IMR-90 (cell line): ENCODE measurements at regions not wholly inside any gene's neighbourhood (a gene's known extent, or its start where the extent isn't known, plus 50 kb on each side); places are given as distances from the start of the nearest gene placed in this dataset.
A peak's percentile ranks its signal among the peaks of the same experiment; 100 is the strongest.

Experiments used
- ATAC-seq: fragments of 200-7000 bp; cut with Tn5 transposase; 2 replicates; pipeline ENCODE4 v1.9.1; 2020; ENCODE audit warnings: low read depth, mild to moderate bottlenecking, moderate library complexity
- BruUV-seq: library from RNA; stranded (reverse); fragments of 400-500 nt; replicated peaks from 2 replicates; lab custom pipeline; 2021; lab: Mats Ljungman, UMichigan
- CTCF ChIA-PET: fragments of 300-600 bp; formaldehyde crosslinking; extraction: SDS; loops from one replicate; lab custom pipeline; 2021; ENCODE audit warnings: antibody characterized with exemption; lab: Yijun Ruan, JAX
- POLR2A ChIA-PET: fragments of 300-600 bp; sonication (Branson Sonifier 250); formaldehyde crosslinking; loops from one replicate; lab custom pipeline; 2022; ENCODE audit warnings: antibody characterized with exemption; ENCODE audit not compliant: unreplicated experiment; lab: Charles Lee
- DNase-seq: peaks from one replicate; pipeline ENCODE4 v3.0.0; 2013
- H2AFZ ChIP-seq: replicated peaks from 2 replicates; pipeline ENCODE3; 2013; ENCODE audit warnings: low read length, mild to moderate bottlenecking; ENCODE audit not compliant: poor library complexity
- H2AK5ac ChIP-seq: 2 replicates; pipeline ENCODE4 v1.6.1; 2013; ENCODE audit warnings: low read depth, low read length, inconsistent platforms
- H2AK9ac ChIP-seq: replicated peaks from 2 replicates; pipeline ENCODE3; 2013; ENCODE audit warnings: mild to moderate bottlenecking, low read depth, low read length, moderate library complexity; ENCODE audit not compliant: poor library complexity
- H2BK120ac ChIP-seq: 2 replicates; pipeline ENCODE4 v1.6.1; 2013; ENCODE audit warnings: low read depth, low read length, inconsistent platforms
- H2BK15ac ChIP-seq: 3 replicates; pipeline ENCODE4 v1.6.1; 2013; ENCODE audit warnings: low read depth, low read length, inconsistent platforms
- H2BK20ac ChIP-seq: 2 replicates; pipeline ENCODE4 v1.6.1; 2013; ENCODE audit warnings: low read depth, mild to moderate bottlenecking, inconsistent platforms, low read length, moderate library complexity
- H2BK5ac ChIP-seq: 2 replicates; pipeline ENCODE4 v1.6.1; 2013; ENCODE audit warnings: mild to moderate bottlenecking, low read depth, low read length, inconsistent platforms; ENCODE audit not compliant: poor library complexity, severe bottlenecking
- H3K14ac ChIP-seq: replicated peaks from 2 replicates; pipeline ENCODE4 v1.6.1; 2013; ENCODE audit warnings: low read depth, low read length, inconsistent platforms
- H3K18ac ChIP-seq: 2 replicates; pipeline ENCODE4 v1.6.1; 2013; ENCODE audit warnings: low read depth, low read length, control low read depth
- H3K23ac ChIP-seq: 2 replicates; pipeline ENCODE4 v1.6.1; 2013; ENCODE audit warnings: low read depth, low read length, inconsistent platforms
- H3K27ac ChIP-seq: 2 replicates; pipeline ENCODE4 v1.5.1; 2013; ENCODE audit warnings: mild to moderate bottlenecking, control low read depth, low read length; ENCODE audit not compliant: insufficient read depth
- H3K27me3 ChIP-seq: 2 replicates; pipeline ENCODE4 v1.6.1; 2013; ENCODE audit warnings: low read length; ENCODE audit not compliant: control insufficient read depth, insufficient read depth
- H3K36me3 ChIP-seq: 2 replicates; pipeline ENCODE4 v1.6.1; 2013; ENCODE audit warnings: low read length, mixed read lengths; ENCODE audit not compliant: control insufficient read depth, insufficient read depth
- H3K4ac ChIP-seq: 2 replicates; pipeline ENCODE4 v1.6.1; 2013; ENCODE audit warnings: low read depth, low read length, inconsistent platforms
- H3K4me1 ChIP-seq: 2 replicates; pipeline ENCODE4 v1.6.1; 2013; ENCODE audit warnings: low read length, mixed read lengths; ENCODE audit not compliant: control insufficient read depth, insufficient read depth
- H3K4me2 ChIP-seq: 2 replicates; pipeline ENCODE4 v1.6.1; 2013; ENCODE audit warnings: low read depth, mild to moderate bottlenecking, control low read depth, low read length, moderate library complexity
- H3K4me3 ChIP-seq: 2 replicates; pipeline ENCODE4 v1.5.1; 2013; ENCODE audit warnings: low read depth, mild to moderate bottlenecking, control low read depth, low read length, moderate library complexity; ENCODE audit not compliant: insufficient read depth
- H3K56ac ChIP-seq: 2 replicates; pipeline ENCODE4 v1.6.1; 2013; ENCODE audit warnings: low read length, inconsistent platforms; ENCODE audit not compliant: insufficient read depth; ENCODE audit errors: extremely low read depth
- H3K79me1 ChIP-seq, 2 experiments: 2 replicates each; pipeline ENCODE4 v1.6.1; 2013; ENCODE audit warnings: low read length in 2 of 2, inconsistent platforms in 1 of 2, low read depth in 1 of 2
- H3K9ac ChIP-seq: 2 replicates; pipeline ENCODE4 v1.6.1; 2013; ENCODE audit warnings: low read depth, low read length, control low read depth
- H3K9me1 ChIP-seq: 2 replicates; pipeline ENCODE4 v1.6.1; 2013; ENCODE audit warnings: low read length, inconsistent platforms; ENCODE audit not compliant: insufficient read depth
- H3K9me3 ChIP-seq: 2 replicates; pipeline ENCODE4 v1.6.1; 2013; ENCODE audit warnings: low read length; ENCODE audit not compliant: control insufficient read depth, insufficient read depth
- H4K20me1 ChIP-seq: 2 replicates; pipeline ENCODE4 v1.6.1; 2013; ENCODE audit warnings: low read length, inconsistent platforms; ENCODE audit not compliant: insufficient read depth
- H4K5ac ChIP-seq: 2 replicates; pipeline ENCODE4 v1.6.1; 2013; ENCODE audit warnings: mild to moderate bottlenecking, low read depth, low read length, control low read depth
- H4K8ac ChIP-seq, 2 experiments: 2 replicates each; pipeline ENCODE4 v1.6.1; 2013; ENCODE audit warnings: low read depth in 2 of 2, low read length in 2 of 2, control low read depth in 1 of 2, inconsistent platforms in 1 of 2
- H4K91ac ChIP-seq: 2 replicates; pipeline ENCODE4 v1.6.1; 2013; ENCODE audit warnings: low read depth, low read length, inconsistent platforms; ENCODE audit not compliant: insufficient read depth
- CHD1 ChIP-seq: IDR thresholded peaks from 2 replicates; pipeline ENCODE4 v1.6.1; 2012; ENCODE audit warnings: low read depth, low read length, improper control_type of control experiment
- MAFK ChIP-seq: IDR thresholded peaks from 2 replicates; pipeline ENCODE4 v1.6.1; 2012; ENCODE audit warnings: low read depth, low read length, improper control_type of control experiment
- MXI1 ChIP-seq: IDR thresholded peaks from 2 replicates; pipeline ENCODE4 v1.6.1; 2012; ENCODE audit warnings: low read depth, mild to moderate bottlenecking, low read length, moderate library complexity, borderline replicate concordance
- NFE2L2 ChIP-seq: fragments of 150-350 bp; IDR thresholded peaks from 2 replicates; pipeline ENCODE4 v1.6.1; 2016; ENCODE audit warnings: low read depth, mild to moderate bottlenecking, low read length
- RFX5 ChIP-seq: IDR thresholded peaks from 2 replicates; pipeline ENCODE4 v1.8.0; 2012; ENCODE audit warnings: low read depth, mild to moderate bottlenecking, low read length, moderate library complexity
- whole genome bisulfite sequencing, 2 experiments: methylation state at CpG; one replicate each; pipeline versions ENCODE4 v1.1.5 to v1.1.7; 2013; ENCODE audit warnings: missing lambda C conversion rate in 2 of 2; ENCODE audit not compliant: insufficient read length in 1 of 2; ENCODE audit errors: extremely low coverage in 2 of 2; 5-methylcytosine and 5-hydroxymethylcytosine counted together
- dilution Hi-C: fragments of 300-500 bp; cut with HindIII; formaldehyde crosslinking; loops from one replicate; pipeline ENCODE4 v1.14.3; 2018; ENCODE audit warnings: low sequenced_read_pairs; ENCODE audit not compliant: unreplicated experiment
- in situ Hi-C: fragments of 300-500 bp; cut with MboI; formaldehyde crosslinking; loops from 3 replicates; pipeline ENCODE4 v1.14.3; 2019; ENCODE audit warnings: low sequenced_read_pairs, inconsistent platforms, mixed read lengths
- intact Hi-C: fragments of 100-400 bp; cut with micrococcal nuclease; formaldehyde crosslinking; loops from 2 replicates; pipeline ENCODE4 v1.10.0; 2022
- TF ChIP-seq, protein P1 (sequence below): fragments of 150-350 bp; IDR thresholded peaks from 2 replicates; pipeline ENCODE4 v1.6.1; 2016; ENCODE audit warnings: low read depth, mild to moderate bottlenecking, low read length, moderate library complexity, borderline replicate concordance
- TF ChIP-seq, protein P2 (sequence below): fragments of 150-350 bp; IDR thresholded peaks from 2 replicates; pipeline ENCODE4 v1.6.1; 2017; ENCODE audit warnings: mild to moderate bottlenecking, antibody characterized with exemption, low read length, low read depth

DNA sequence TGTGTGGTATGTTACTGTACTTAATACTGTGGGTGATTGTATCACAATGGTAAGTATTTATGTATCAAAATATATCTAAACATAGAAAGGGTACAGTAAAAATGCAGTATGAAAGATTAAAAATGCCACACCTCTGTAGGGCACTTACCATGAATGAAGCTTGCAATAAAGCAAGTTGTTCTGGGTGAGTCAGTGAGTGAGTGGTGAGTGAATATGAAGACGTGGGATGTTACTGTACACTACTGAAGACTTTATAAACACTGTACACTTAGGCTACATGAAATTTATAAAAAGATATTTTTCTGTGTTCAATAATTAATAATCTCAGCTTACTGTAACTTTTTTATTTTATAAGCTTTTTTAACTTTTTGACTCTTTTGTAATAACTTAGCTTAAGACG is 1162.4 kb upstream of the NRXN1 start:
- no peak overlapping the region for H3K4me3 ChIP-seq
- WGBS, 2 experiments, result no CpG with 5 or more reads among the region's 2 CpGs
- H2AFZ ChIP-seq, result no peak overlapping the region
- no peak overlapping the region for H2AK5ac ChIP-seq
- no peak overlapping the region for H3K18ac ChIP-seq
- in situ Hi-C loops (no loop called here), dilution Hi-C loops (no loop called here), intact Hi-C loops (no loop called here)
- no peaks in the 10 kb centered on the region for H3K9me3 ChIP-seq
- no TSS peak for BruUV-seq
- H4K8ac ChIP-seq, result no peak overlapping the region
- no peak overlapping the region for H2BK20ac ChIP-seq
- H3K27me3 ChIP-seq, result no peaks in the 10 kb centered on the region
- no peak overlapping the region for H3K4ac ChIP-seq
- ATAC-seq (peak; percentile 80; the same call in 1 of the 2 replicates), DNase-seq (peak; percentile 54)
- no peaks in the 10 kb centered on the region for H3K79me1 ChIP-seq
- no peak overlapping the region for H4K91ac ChIP-seq
- H2BK120ac ChIP-seq, result no peak overlapping the region
- no peak overlapping the region for H3K56ac ChIP-seq
- H2AK9ac ChIP-seq, result no peak overlapping the region
- no peak overlapping the region for H2BK15ac ChIP-seq
- H3K14ac ChIP-seq, result no peak overlapping the region
- no peak overlapping the region for H2BK5ac ChIP-seq
- no peak overlapping the region for H3K27ac ChIP-seq
- H3K23ac ChIP-seq, result no peak overlapping the region
- no peaks in the 10 kb centered on the region for H3K9me1 ChIP-seq
- ChIA-PET POLR2A (interaction anchor here (0.5 kb wide), 1 partner anchor 120 kb away, joined by 6 read pairs; no protein-coding TSS in a partner anchor), CTCF (no interaction called here)
- H3K9ac ChIP-seq, result no peak overlapping the region
- H4K20me1 ChIP-seq, result no peaks in the 10 kb centered on the region
- no peaks in the 10 kb centered on the region for H3K36me3 ChIP-seq
- TF ChIP-seq MAFK (no peak), CHD1 (no peak), RFX5 (no peak), MXI1 (no peak), NFE2L2 (no peak)
- TF ChIP-seq, protein P1, sequence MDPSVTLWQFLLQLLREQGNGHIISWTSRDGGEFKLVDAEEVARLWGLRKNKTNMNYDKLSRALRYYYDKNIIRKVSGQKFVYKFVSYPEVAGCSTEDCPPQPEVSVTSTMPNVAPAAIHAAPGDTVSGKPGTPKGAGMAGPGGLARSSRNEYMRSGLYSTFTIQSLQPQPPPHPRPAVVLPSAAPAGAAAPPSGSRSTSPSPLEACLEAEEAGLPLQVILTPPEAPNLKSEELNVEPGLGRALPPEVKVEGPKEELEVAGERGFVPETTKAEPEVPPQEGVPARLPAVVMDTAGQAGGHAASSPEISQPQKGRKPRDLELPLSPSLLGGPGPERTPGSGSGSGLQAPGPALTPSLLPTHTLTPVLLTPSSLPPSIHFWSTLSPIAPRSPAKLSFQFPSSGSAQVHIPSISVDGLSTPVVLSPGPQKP, result no peak
- TF ChIP-seq, protein P2, sequence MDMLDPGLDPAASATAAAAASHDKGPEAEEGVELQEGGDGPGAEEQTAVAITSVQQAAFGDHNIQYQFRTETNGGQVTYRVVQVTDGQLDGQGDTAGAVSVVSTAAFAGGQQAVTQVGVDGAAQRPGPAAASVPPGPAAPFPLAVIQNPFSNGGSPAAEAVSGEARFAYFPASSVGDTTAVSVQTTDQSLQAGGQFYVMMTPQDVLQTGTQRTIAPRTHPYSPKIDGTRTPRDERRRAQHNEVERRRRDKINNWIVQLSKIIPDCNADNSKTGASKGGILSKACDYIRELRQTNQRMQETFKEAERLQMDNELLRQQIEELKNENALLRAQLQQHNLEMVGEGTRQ, result no peak
- no peak overlapping the region for H3K4me2 ChIP-seq
- H4K5ac ChIP-seq, result no peak overlapping the region
- no peaks in the 10 kb centered on the region for H3K4me1 ChIP-seq
